ENCODE measurements at regions not wholly inside any gene's neighbourhood (a gene's known extent, or its start where the extent isn't known, plus 50 kb on each side); places are given as distances from the start of the nearest gene placed in this dataset.

DNA sequence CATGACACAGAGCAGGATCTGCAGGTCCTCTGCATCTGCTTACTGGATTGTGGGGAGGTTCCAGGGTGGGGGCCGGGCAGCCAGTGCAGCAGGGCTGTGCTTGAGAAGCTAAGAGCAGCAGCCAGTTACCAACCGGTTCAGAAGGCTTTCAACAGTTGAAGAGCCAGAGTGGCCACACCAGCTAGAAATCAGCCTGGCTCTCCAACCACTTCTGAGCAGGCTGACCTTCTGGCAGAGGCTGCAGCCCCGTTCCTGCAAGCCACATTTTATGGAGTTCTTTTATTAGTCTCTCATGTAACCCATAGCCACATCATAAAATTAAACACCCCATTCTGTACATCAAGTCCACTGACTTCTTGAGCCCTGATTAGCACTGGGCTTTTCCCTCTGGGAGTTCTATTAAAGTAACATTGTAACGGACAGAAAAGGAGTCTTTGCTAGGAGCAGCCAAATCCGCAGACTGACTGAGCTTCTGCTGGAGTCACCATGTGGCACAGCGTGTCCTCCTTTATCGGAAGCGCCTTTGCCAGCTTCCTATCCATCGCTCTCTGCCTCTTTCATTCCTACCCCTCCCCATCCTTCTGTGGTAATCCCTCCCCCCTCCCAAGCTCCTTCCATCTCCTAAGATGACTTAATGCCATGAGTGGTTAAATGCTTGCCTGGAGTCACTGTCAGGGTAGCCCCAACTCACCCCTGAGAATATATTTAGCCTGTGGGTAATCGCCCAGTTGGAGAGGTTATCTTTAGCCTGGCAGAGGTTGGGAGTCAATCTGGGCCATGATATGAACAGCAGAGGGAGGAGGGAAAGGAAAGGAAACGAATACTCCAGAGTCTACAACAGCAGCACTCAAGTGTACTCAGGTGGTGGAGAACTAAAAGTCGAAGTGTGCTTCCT is 138.5 kb upstream of the HES1 start:
- H3K9ac ChIP-seq = no peak overlapping the region
- H3K79me2 ChIP-seq = no peaks in the 10 kb centered on the region
- TF ChIP-seq, protein P1, sequence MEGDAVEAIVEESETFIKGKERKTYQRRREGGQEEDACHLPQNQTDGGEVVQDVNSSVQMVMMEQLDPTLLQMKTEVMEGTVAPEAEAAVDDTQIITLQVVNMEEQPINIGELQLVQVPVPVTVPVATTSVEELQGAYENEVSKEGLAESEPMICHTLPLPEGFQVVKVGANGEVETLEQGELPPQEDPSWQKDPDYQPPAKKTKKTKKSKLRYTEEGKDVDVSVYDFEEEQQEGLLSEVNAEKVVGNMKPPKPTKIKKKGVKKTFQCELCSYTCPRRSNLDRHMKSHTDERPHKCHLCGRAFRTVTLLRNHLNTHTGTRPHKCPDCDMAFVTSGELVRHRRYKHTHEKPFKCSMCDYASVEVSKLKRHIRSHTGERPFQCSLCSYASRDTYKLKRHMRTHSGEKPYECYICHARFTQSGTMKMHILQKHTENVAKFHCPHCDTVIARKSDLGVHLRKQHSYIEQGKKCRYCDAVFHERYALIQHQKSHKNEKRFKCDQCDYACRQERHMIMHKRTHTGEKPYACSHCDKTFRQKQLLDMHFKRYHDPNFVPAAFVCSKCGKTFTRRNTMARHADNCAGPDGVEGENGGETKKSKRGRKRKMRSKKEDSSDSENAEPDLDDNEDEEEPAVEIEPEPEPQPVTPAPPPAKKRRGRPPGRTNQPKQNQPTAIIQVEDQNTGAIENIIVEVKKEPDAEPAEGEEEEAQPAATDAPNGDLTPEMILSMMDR (IDR thresholded peaks at IDR 0.05) = no peak
- H3K4me1 ChIP-seq = no peaks in the 10 kb centered on the region
- no peaks in the 10 kb centered on the region for H3K27me3 ChIP-seq (ENCODE audit: control insufficient read depth, insufficient read depth, low read length)
- H3K36me3 ChIP-seq (ENCODE audit: control insufficient read depth, insufficient read depth, low read length) = no peaks in the 10 kb centered on the region
- no peak overlapping the region for H3K27ac ChIP-seq
- no peak overlapping the region for H2AFZ ChIP-seq
- H3K4me3 ChIP-seq (ENCODE audit: low read depth, low read length) = no peak overlapping the region
- H3K9me3 ChIP-seq (ENCODE audit: control insufficient read depth, low read length) = no peaks in the 10 kb centered on the region
- no peak overlapping the region for H3K4me2 ChIP-seq (ENCODE audit: low read length)

DNA sequence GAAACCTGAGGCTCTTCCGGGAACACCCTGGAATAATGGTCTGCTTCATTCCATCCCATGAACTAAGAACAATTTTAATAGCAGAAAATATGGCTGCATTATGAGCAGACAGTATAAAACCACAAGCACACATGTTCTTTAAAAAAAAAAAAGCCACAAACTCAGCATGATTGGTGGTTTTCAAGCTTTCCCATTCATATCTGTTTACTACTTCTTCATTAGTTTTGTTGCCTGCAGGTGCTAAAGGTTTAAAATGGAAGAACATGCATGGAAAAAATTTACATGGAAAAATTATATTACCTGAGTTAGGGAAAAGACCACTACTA is 137.9 kb upstream of the HES1 start:
- Histone ChIP-seq H3K79me2 (no peaks in the 10 kb centered on the region), H3K36me3 (ENCODE audit: control insufficient read depth, insufficient read depth, low read length) (no peaks in the 10 kb centered on the region), H3K9ac (no peak overlapping the region), H3K4me1 (no peaks in the 10 kb centered on the region), H2AFZ (no peak overlapping the region), H3K27ac (no peak overlapping the region), H3K4me2 (ENCODE audit: low read length) (no peak overlapping the region), H3K9me3 (ENCODE audit: control insufficient read depth, low read length) (no peaks in the 10 kb centered on the region), H3K27me3 (ENCODE audit: control insufficient read depth, insufficient read depth, low read length) (no peaks in the 10 kb centered on the region), H3K4me3 (ENCODE audit: low read depth, low read length) (no peak overlapping the region)
- TF ChIP-seq, protein P1 (IDR thresholded peaks at IDR 0.05) = no peak

DNA sequence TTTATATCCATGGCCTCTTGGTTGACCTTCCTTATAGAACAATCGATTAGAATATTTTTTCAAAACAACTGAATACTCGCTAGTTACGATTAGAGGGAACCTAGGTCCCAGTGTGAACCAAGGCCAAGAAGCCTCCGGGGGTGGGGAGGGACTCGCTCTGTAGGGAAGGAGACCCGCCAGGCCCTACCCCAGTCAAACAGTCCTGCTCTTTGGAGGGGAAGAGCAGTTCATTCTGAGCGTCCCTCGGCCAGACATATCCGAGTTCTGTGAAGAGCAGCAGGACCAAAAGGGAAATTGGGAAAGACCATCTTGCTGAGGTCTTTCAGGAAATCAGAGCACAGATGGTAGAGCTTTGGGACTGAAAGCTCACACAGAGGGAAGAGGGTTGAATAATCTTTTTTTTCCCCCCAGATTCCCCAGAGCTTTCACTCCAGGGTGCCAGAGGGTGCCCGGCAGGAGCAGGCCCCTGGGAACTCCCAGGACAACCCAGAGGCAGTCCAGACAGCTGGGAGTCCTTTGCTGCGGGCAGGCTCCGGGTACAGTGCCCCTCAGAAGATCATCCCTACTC is 137.2 kb upstream of the HES1 start:
- Histone ChIP-seq H3K9me3 (ENCODE audit: control insufficient read depth, low read length) (no peaks in the 10 kb centered on the region), H3K4me1 (peaks cover 5% of the 10 kb centered on the region), H3K9ac (no peak overlapping the region), H3K36me3 (ENCODE audit: control insufficient read depth, insufficient read depth, low read length) (no peaks in the 10 kb centered on the region), H3K4me2 (ENCODE audit: low read length) (no peak overlapping the region), H3K27ac (no peak overlapping the region), H3K4me3 (ENCODE audit: low read depth, low read length) (no peak overlapping the region), H3K79me2 (no peaks in the 10 kb centered on the region), H2AFZ (no peak overlapping the region), H3K27me3 (ENCODE audit: control insufficient read depth, insufficient read depth, low read length) (no peaks in the 10 kb centered on the region)
- TF ChIP-seq, protein P1 (IDR thresholded peaks at IDR 0.05) = no peak

DNA sequence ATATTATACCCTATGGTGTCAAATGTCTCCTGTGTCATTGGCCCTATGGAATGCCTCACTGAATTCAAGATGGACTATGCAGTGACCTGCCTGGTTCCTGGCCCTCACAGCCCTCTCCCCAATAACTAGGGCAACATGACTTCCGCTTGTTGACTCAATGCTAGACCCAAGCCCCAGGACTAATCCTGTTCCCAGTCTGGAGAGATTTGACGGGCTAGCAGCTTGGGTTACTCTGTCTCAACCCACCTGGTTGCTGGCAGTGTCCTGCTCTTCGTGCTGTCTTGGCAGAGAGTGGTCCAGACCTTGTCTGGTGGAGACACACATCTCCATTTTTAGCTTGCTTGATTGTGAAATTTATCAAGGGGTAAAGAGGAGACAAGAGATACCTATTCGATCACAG is 135.8 kb upstream of the HES1 start:
- no peak overlapping the region for H3K27ac ChIP-seq
- H3K9me3 ChIP-seq (ENCODE audit: control insufficient read depth, low read length) = no peaks in the 10 kb centered on the region
- H3K9ac ChIP-seq = no peak overlapping the region
- TF ChIP-seq, protein P1 (IDR thresholded peaks at IDR 0.05) = no peak
- H2AFZ ChIP-seq = no peak overlapping the region
- H3K27me3 ChIP-seq (ENCODE audit: control insufficient read depth, insufficient read depth, low read length) = no peaks in the 10 kb centered on the region
- H3K36me3 ChIP-seq (ENCODE audit: control insufficient read depth, insufficient read depth, low read length) = no peaks in the 10 kb centered on the region
- no peak overlapping the region for H3K4me3 ChIP-seq (ENCODE audit: low read depth, low read length)
- H3K4me2 ChIP-seq (ENCODE audit: low read length) = no peak overlapping the region
- H3K4me1 ChIP-seq = peaks cover 7% of the 10 kb centered on the region
- no peaks in the 10 kb centered on the region for H3K79me2 ChIP-seq
